ENCODE measurements at regions not wholly inside any gene's neighbourhood (a gene's known extent, or its start where the extent isn't known, plus 50 kb on each side); places are given as distances from the start of the nearest gene placed in this dataset.

- TF ChIP-seq ATF5 (CRISPR knock-in tag; IDR thresholded peaks at IDR 0.05; ENCODE audit: low read depth), result no peak
- no peak for TF ChIP-seq FOXA1 (IDR thresholded peaks at IDR 0.05)
- peak; percentile 88 for TF ChIP-seq FOXA1 (CRISPR knock-in tag; IDR thresholded peaks at IDR 0.05)
- peak; percentile 80; the same call in 1 of the 2 replicates for TF ChIP-seq HOXD1 (CRISPR knock-in tag; IDR thresholded peaks at IDR 0.05)
- TF ChIP-seq ZNF317 (CRISPR knock-in tag; IDR thresholded peaks at IDR 0.05), result peak; percentile 79
- TF ChIP-seq ATF1 (CRISPR knock-in tag; IDR thresholded peaks at IDR 0.05), result 0 out of 2 replicates have a peak, but pooled peaks have one; percentile 23
- TF ChIP-seq SALL2 (CRISPR knock-in tag; IDR thresholded peaks at IDR 0.05), result 0 out of 2 replicates have a peak, but pooled peaks have one; percentile 55
- TF ChIP-seq TBX2 (CRISPR knock-in tag; IDR thresholded peaks at IDR 0.05; ENCODE audit: borderline replicate concordance), result peak; percentile 94
- TF ChIP-seq HMGXB3 (CRISPR knock-in tag; IDR thresholded peaks at IDR 0.05; ENCODE audit: borderline replicate concordance), result peak; percentile 72; the same call in 1 of the 2 replicates
- no peak for TF ChIP-seq ZNF777 (CRISPR knock-in tag; IDR thresholded peaks at IDR 0.05)
- peak; percentile 89 for TF ChIP-seq REPIN1 (CRISPR knock-in tag; IDR thresholded peaks at IDR 0.05; ENCODE audit: borderline replicate concordance, low read depth)
- no peak for TF ChIP-seq ZNF180 (CRISPR knock-in tag; IDR thresholded peaks at IDR 0.05; ENCODE audit: borderline replicate concordance, low read depth)
- peak; percentile 83 for TF ChIP-seq HMG20A (CRISPR knock-in tag; IDR thresholded peaks at IDR 0.05; ENCODE audit: borderline replicate concordance)
- TF ChIP-seq ZBTB43 (CRISPR knock-in tag; conservative IDR thresholded peaks at IDR 0.05), result peak; percentile 94
- peak; percentile 32; the same call in 1 of the 2 replicates for TF ChIP-seq TAF1 (CRISPR knock-in tag; IDR thresholded peaks at IDR 0.05)
- TF ChIP-seq CEBPG (CRISPR knock-in tag; IDR thresholded peaks at IDR 0.05), result peak; percentile 96
- TF ChIP-seq ZSCAN31 (CRISPR knock-in tag; IDR thresholded peaks at IDR 0.05; ENCODE audit: low read depth), result peak; percentile 63; the same call in 1 of the 2 replicates
- TF ChIP-seq ZNF253 (CRISPR knock-in tag; IDR thresholded peaks at IDR 0.05; ENCODE audit: borderline replicate concordance), result no peak
- no peak for TF ChIP-seq ZNF674 (CRISPR knock-in tag; IDR thresholded peaks at IDR 0.05; ENCODE audit: low read depth)
- TF ChIP-seq POLR2A (IDR thresholded peaks at IDR 0.05; ENCODE audit: insufficient read depth in 1 of 2, low read depth in 2 of 2, low read length in 2 of 2), result peak in 1 of 2 experiments; percentile 71; a peak in 2 of 4 replicates
- TF ChIP-seq TFAP4 (IDR thresholded peaks at IDR 0.05; ENCODE audit: borderline replicate concordance, low read depth), result peak; percentile 84
- no peak for TF ChIP-seq TRIM24 (CRISPR knock-in tag; IDR thresholded peaks at IDR 0.05)
- TF ChIP-seq GFI1 (CRISPR knock-in tag; IDR thresholded peaks at IDR 0.05; ENCODE audit: borderline replicate concordance), result peak; percentile 64; the same call in 1 of the 2 replicates
- peak; percentile 74; the same call in 1 of the 2 replicates for TF ChIP-seq BRCA1 (CRISPR knock-in tag; IDR thresholded peaks at IDR 0.05)
- TF ChIP-seq CAMTA2 (CRISPR knock-in tag; IDR thresholded peaks at IDR 0.05; ENCODE audit: borderline replicate concordance), result no peak
Observed at GRCh38 chr6:167762259-167762962, 64.3 kb upstream of the AFDN start (continued).
